Stimulated activated CD4-positive, alpha-beta T cell treated with anti-CD3 and anti-CD28 coated beads, Interleukin-1b, Interleukin-23, amount 100 ng/mL, for 48 hours (primary cell): ENCODE measurements at regions not wholly inside any gene's neighbourhood (a gene's known extent, or its start where the extent isn't known, plus 50 kb on each side); places are given as distances from the start of the nearest gene placed in this dataset.
"Not testable (repeated sequence)": the region's sequence is repeated elsewhere in the genome, so short reads cannot be mapped to it uniquely, and the experiment has no call there.

Experiments used
- DNase-seq: peaks from one replicate; pipeline ENCODE4 v3.0.0-alpha.2; 2020

DNA sequence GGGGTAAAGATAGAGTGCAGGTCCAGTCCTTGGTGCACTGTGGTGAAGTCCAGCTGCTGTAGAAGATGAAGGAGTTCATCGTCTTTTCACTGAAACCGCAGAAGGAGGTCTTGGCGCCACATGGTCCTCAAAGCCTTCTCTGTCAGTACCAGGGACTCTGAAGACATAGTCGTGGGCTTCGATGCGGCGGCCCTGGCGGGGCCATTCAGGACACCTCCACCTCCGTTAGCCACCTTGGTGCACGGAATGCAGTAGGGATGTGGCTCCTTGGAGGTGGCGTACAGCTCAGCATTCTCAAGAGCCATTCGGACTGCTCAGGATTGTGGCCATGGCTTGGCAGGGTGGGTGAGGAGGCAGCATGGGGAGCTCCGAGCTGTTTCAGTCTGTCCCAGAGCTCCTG, 418.8 kb downstream of the SUCLG1 start:
- no peak for DNase-seq

DNA sequence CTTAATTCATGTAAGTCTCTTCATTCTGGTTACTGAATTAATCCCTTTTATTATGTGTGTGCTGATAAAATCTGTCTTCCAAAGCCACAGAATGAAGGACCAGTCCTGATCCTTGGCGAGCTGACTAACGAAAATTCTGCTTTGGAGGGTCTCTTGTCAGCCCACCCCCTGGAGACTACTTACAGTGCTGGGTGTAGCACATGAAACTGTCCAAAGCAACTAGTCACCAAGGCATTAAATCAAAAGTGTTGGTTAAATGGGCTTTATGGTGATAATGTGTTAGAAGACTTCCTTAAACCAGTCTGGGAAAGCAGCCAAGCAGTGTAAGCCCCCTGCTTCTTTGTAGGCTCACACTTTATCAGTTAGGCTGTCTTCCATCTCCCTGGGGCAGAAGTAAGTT, 420.2 kb downstream of the SUCLG1 start:
- DNase-seq: no peak

DNA sequence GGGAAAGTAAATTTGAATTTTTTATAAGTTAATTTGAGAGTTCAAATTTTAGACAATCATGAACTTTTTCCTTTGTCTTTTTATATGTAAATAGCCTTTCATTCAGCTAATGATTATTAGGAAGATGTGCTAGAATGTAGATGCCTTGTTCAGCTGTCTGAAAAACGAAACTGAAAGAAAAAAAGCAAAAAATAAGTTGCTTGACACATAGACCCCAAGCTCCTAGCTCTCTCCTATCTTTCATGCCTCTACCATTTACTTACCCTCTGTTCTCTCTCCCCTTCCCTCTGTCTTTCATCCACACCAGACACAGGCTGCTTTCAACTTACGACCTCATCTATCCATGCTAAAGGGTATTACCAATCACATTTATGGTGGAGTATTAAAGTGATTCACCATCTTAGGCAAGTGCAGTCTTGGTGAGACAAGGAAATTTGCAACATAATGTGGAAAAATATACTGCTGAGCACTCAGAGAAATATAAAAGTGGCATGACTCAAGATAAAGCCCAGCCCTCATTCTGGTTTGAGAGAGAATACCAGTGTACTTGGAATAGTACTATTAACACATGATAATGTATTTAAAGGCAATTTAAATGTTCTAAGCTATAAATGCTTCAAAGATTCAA, 425.6 kb downstream of the SUCLG1 start:
- no peak for DNase-seq

DNA sequence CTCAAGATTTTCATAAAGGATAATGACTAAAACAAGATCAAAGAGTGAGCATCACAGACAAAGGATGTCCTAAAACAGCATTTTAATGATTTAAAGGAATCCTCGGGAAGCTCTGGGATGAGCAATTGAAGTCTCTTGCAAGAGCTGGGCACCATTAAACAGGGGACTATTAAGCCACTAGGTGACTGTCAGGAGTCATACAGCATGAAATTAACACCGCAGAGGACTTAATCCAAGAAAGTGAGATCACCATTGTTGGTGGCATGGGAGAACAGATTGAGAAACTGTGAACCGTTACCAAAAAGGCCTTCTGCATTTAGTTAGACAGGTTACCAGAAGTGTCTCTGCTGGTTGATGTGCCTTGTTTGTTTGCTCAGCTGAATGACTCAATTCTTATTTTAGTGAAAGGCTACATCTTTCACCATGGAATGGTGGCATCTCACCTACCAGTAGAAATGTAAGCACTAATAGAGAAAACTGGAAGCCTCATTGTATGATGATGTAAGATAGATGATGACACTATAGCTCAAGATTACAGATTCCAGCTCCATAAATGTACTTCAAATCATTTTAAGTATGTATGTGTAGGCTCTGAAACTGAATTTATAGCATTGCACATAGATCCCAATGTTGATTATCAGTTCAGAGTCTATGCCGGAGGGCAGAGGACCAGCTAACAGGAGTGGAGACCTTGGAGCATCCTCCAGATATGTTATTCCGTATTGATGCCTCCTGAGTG, 427.6 kb downstream of the SUCLG1 start:
- no peak for DNase-seq

DNA sequence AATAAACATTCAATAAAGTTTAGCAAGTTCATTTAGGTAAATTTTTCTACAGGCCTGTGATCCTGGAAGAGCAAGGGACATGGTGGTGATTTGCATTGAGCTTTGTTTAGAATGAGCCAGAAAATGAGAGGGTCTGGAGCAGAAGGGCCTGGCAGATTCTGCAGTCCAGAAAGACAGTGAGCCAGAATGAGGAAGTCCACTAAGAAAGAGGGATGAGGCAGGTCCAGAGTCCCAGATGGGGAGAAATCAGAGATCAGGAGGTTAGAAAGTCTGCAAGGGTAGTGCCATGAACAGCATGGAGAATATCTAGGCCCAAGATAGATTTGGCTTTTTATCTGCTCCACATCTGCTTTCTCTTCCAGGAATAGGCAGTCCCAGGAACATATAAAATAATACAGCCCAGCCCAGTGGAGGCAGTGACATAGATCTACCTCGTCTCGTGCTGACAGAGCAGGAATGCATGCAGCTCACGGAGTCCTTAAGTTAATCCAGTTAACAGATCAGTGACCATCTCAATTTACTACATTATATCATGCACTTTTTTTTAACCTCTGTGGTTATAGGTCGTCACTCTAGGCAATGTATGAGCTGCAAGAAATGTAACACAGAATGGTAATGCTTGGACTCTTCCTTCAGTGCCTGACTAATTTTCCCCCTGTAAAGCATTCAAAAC, 429.0 kb downstream of the SUCLG1 start:
- DNase-seq: no peak

DNA sequence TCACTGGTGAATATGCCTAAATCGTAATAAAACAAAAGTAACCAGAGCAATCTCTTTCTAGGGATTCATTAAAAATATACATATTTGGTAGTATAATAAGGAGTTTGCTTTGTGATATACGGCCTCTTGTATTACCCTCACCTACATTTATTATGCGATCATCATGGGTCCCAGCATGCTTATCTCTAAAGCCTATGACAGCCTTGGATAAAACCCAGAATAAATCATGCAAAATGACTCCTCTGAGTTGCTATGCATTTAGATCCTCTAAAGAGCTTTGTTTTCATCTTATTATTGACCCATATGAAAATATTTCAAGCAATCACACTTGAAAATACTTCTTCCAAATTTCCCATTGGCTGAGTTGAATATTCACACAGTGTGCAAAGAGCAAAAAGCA, 432.3 kb downstream of the SUCLG1 start:
- DNase-seq: no peak

DNA sequence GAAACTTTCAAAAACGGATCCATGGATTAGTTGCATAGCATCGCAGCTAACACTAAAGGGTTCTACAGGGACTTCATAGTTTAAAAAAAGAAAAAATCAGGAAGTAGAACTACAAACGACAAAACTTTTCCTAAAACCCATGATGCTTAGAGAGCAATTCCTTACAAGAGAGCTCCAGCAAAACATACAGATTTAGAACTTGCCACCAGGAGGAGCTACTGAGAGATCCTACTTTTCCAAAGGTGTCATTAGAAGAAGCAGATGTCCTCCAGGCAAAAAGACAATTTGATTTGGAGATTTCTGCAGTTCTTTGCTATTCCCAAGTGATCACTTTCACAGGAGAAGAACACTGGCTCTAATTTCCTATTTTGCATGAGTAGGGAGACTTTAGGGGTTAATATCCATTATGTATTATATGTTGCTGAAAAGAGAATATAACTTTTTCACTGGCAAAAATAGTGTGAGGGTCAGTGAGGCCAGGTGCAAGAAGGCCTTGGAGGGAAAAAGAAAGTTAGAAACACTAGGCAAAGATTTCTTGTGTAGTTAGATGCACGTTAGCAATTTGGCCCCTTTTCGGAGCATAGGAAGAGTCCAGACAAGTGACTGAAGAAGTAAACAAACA, 436.2 kb downstream of the SUCLG1 start:
- DNase-seq: no peak

DNA sequence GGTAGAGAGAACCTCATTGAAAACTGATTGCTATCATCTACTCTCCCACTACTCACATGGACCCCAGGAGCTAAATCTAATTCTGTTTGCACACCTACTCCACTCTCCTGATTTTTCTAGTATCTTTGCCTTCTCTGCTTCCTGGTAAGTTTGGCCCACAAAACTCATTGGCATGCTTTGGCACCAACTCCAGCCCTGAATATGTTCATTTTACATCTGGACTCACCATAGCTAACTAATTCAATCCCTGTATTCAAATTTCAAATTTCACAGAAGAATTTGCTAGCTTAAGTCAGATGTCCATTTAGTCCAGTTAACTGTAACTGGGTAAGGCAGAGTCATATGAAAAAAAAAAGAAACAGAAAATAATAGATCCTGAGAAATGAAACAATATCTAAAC, 442.1 kb downstream of the SUCLG1 start:
- DNase-seq: no peak

DNA sequence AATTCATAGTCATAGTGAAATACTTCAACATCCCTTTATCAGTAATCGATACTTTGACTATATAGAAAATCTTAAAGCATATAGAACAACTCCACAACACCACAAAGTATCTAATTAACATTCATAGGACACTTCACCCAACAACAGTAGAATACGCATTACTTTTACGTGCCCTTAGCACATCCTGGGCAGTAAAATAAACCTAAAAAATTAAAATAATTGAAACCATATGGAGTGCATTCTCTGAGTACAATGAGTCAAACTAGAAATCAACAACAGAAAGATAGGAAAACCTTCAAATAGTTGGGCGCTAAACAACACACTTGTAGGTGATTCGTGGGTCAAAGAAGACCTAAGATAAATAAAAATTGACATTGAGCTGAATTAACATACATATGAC, 442.9 kb downstream of the SUCLG1 start:
- DNase-seq: no peak

DNA sequence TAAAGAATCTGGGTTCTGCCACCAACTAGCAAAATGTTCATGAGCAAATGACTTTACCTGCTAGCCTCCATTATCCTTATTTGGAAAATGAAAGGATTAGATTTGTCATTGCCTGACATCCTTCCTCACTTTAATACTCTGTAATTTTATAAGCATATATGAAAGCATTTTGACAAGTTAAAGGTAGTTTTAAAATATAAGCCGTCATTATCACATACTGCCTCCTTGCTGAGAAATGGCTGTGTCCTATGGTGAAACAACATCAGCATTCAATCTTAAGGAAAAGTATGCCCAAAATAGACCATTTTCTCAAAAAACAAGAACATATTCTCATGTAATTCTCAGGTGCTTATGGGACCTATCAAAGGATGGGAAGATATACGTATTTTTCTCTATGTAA, 461.2 kb downstream of the SUCLG1 start:
- DNase-seq: no peak

DNA sequence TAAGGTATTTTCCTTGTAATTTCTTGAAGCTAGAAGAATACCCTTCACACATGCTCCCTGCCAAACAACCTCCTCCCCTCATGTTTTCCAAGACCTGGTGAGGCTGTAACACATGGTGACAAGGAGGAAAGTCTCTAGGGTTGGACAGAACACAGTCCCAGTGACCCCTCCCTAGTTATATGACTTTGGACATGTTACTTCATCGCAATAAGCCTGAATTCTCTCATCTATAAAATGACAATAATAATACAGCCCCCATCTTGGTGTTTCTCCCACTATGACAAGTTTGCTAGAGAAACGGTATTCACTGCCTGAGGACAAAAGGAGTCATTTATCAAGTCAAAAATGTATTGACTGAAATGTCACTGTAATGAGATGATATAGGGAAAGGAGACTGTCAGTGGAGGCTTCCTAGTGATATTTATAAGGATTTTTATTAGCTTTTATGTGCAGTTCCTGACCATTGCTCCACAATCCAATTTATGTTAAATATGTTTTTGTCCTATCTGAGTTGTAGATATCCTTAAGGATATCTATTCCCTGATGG, 464.4 kb downstream of the SUCLG1 start:
- no peak for DNase-seq

DNA sequence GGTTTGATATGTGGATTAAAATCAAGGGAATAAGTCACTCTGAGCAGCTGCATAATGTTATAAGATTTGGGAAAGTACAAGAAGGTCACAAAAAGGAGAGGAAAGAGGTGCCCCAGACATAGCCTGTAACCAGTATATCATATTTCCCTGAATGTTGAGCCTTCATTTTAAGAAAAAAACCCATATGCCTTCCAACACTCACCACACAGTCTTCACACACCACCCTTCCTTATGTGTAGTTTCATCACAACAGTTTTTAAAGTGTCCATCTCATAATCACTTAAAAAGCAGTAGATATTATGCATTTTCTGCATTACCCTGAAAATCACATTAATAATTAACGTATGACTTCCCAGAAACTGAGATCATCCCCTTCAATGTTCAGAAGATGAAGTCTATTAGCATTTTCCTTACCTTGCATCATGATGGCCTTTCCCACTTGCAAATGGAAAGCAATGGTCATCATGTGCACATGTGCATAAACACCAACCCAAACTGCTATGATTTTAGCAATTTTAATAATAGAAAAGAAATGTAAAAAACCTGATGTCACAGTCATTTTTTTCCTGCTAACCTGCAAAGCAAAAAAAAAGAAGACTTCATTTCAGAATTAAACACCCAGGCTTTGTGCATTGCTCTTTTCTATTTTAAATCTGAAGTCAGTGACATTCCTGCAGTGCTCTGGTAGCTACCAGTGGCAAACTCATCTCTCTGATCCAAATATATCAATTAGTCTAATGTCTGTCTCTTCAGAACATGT, 465.0 kb downstream of the SUCLG1 start:
- DNase-seq: no peak

DNA sequence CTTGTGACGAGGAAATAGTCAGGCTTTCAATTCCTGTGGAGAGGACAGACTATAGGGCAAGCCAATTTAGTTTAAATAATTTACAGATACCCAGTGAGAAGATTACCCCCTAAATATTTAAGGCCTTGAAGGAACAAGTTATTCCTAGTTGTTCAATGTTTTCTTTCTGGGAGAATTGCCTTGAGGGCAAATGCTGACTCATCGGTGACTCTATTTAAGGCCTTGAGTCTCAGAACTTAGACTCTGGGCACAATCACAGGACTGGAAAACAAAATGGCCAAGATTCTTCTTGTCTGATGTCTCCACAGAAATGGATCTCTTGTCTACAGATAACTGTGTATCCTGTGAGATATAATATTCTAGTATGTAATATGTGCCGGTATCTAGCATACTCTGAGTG, 467.1 kb downstream of the SUCLG1 start:
- no peak for DNase-seq

DNA sequence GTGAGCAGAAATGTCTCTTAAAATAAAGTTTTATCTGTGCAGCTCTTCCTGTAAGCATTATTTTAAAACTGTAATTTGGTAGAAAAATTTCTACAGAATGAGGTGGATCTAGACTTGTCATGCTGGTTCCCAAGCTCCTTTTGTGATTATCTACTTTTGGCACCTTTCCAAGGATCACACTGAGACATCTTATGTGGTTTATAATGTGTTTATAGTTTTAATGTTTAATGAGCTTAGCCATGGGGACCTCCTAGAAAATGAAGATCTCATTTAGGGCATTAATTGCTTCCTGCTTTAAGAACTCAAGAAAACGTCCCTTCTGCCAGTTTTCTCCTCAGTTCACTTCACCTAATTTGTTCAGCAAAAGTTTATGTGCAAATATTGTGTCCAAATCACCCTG, 468.4 kb downstream of the SUCLG1 start:
- DNase-seq: no peak

DNA sequence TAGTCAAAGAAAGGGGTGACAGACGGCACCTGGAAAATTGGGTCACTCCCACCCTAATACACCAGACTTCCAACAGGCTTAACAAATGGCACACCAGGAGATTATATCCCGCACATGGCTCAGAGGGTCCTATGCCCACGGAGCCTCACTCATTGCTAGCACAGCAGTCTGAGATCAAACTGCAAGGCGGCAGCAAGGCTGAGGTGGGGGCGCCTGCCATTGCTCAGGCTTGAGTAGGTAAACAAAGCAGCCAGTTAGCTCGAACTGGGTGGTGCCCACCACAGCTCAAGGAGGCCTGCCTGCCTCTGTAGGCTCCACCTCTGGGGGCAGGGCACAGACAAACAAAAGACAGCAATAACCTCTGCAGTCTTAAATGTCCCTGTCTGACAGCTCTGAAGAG, 482.5 kb downstream of the SUCLG1 start:
- DNase-seq: not testable (repeated sequence)

DNA sequence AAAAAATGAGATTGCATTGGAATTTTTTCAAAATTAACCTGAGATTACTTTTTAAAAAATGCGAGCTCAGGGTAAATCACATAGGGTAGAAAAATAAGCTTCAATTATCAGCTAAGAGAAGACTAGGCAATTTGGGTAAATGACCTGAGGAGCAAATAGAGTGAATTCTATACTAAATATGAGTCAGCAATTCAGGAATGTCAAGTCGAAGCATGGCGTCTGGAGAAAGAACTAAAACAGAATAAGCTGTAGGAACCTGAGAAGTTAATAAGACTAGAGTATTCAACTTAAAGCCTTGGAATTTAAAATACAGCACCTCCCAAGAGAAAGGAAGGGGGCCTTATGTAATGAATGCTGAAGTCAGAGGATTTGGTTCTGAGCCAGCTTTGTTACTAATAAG, 487.0 kb downstream of the SUCLG1 start:
- DNase-seq: no peak

DNA sequence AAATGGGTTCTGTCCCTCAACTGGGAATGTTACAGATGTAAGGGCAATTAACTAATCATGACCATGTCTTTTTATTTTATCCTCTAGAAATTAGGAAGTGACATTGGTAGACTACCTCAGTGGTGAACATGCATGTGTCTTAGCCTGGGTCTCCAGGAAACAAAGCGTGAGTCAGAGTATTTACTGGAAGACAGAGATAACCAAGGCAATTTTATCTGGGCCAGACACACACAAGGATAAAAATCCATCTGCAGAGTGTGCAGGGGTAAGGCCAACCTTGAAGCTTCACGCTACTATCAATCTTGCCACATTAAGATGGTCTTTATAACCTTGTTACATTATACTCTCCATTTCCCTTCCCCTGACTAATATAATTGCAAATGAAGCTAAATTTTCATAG, 487.5 kb downstream of the SUCLG1 start:
- DNase-seq: no peak

DNA sequence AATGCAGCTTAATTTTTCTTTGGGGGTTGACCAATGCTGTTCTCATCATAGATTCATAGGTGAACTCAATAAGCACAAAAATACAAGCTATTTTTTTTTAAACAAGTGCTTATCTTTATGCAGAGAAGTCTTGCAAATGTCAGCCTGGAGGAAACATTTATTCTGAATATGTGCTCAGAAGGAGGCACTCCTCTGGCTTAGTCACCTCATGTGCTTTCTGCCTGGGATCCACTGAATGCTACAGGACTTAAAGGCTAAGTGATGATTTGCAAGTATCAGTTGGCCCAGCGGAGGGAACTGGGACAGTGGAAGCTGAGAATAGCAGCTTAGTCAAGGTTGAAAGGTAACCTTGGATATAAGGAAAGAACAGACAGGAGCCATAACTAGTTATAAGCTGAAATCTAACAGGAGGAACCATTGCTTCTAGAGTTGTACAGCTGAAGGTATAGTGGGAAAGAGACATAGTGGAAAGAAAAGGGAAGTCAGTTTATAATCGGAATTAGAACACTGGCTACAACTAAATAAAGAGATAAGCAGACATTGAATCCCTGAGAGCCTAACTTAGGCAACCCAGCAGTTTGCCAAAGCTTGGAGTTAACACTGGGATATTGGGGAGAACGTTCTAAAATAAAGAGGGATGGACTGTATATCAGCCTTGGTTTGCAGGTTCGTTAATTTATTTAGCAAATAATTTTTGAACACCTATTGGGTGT, 488.7 kb downstream of the SUCLG1 start:
- no peak for DNase-seq

DNA sequence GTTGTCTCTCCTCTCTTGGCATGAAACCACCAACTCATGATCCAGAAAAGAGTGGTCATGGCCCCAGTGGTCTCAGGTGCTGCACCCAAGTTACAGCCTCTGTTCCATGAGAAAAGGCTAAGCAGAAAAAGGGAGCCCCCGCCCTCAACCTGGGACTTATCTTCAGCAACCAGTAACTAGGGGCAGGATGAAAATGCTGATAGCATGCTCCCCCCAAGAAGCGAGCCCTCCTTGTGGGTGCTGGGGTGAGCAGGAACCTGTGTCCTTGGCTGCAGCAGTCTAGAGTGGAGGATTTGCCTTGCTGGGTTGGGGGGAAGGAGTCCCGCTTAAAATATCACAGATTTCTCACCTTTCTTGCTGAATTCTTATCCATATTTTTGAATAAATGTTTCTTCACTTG, 490.0 kb downstream of the SUCLG1 start:
- no peak for DNase-seq

DNA sequence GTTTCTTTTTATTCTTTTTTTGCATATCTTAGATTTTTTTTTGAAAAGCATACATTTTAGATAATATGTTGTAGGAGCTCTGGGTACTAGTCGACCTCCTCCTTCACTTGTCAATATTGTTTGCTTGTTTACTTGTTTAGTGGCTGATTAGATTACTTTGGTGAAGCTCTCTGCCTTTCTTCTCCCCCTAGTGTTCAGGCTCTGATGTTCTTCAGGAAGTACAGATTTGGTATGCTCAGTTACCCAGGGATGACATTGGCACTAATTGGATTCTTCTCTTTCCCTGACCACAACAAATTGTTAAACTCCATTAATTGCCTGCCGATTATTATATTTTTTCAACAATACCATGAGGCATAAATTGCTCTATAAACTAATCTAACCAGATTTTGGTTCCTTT, 491.2 kb downstream of the SUCLG1 start:
- no peak for DNase-seq

DNA sequence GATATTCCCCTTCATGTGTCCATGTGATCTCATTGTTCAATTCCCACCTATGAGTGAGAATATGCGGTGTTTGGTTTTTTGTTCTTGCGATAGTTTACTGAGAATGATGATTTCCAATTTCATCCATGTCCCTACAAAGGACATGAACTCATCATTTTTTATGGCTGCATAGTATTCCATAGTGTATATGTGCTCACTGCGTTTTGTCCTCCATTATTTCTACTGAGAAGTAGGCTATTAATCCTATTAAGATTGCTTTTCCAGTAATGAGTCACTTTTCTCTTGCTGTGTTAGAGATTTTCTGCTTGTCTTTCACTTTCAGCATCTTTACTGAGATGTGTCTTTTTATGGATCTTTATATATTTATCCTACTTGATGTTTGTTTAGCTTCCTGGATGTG, 492.1 kb downstream of the SUCLG1 start:
- not testable (repeated sequence) for DNase-seq

DNA sequence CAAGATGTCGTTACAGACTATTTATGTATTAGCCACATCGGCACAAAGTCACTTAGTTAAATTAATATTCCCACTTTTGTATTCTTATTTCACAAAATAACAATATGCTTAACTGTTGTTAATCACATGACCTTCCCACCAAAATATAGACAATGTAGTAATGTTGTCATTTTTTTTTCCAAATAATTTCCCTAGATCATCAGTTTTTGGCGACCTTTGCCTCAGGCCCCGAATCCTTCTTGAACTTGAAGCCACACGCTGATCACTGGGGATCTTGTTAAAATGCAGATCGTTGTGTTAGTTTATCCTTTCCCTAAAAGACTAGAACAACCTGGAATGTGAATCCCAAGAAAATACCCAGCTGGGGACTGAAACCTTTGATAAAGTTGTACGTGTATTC, 497.6 kb downstream of the SUCLG1 start:
- DNase-seq: no peak
